ENCODE measurements at regions not wholly inside any gene's neighbourhood (a gene's known extent, or its start where the extent isn't known, plus 50 kb on each side); places are given as distances from the start of the nearest gene placed in this dataset.

DNA sequence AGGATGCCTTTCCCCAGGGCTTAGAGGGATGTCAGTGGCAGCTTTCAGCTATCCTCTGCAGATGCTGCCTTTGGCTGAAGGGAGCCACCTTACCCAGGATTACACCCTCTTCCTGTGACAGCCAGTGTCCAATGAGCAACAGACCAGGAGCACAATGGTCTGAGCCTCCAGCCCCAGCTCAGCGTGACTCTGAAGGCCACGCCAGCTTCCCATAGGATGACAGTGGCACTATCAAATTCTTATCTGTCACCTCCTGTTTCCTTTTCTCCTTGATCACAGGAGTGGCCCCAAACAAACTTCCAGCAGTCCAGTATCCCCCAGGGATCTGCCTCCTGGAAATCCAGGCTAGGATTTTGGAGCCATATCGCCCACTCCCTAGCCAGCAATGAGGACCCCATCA, 226.9 kb downstream of the SETD4 start:
- Histone ChIP-seq H3K27me3 (ENCODE audit: control insufficient read depth in 2 of 2, insufficient read depth in 2 of 2, low read length in 2 of 2) (no peaks in the 10 kb centered on the region), H3K4me3 (ENCODE audit: low read length) (no peak overlapping the region), H3K27ac (ENCODE audit: low read depth, low read length) (no peak overlapping the region), H3K36me3 (ENCODE audit: control insufficient read depth in 2 of 3, insufficient read depth in 3 of 3, low read length in 3 of 3) (no peaks in the 10 kb centered on the region), H3K9me3 (ENCODE audit: control insufficient read depth in 2 of 3, low read length in 3 of 3) (no peaks in the 10 kb centered on the region), H3K4me1 (ENCODE audit: control insufficient read depth in 2 of 2, insufficient read depth in 2 of 2, low read length in 2 of 2) (peaks cover 0 to 2% of the 10 kb centered on the region in 2 donors)
- intact Hi-C loops (cut with micrococcal nuclease) = loop anchor here in 1 of 2 donors (10.0 kb wide), 1 partner anchor 949 kb away; no protein-coding TSS in a partner anchor
- POLR2A ChIA-PET = no interaction called here
- Mint-ChIP-seq H3K4me3 (no peak overlapping the region), H3K4me1 (peaks cover 4 to 27% (median 15%) of the 10 kb centered on the region in 7 donors), H3K9me3 (peaks cover 0 to 5% (median 0%) of the 10 kb centered on the region in 11 donors), H3K27ac (no peak overlapping the region), H3K36me3 (peaks cover 0 to 3% (median 0%) of the 10 kb centered on the region in 5 donors), H3K27me3 (peaks cover 0 to 31% (median 18%) of the 10 kb centered on the region in 5 donors)
- ATAC-seq = no peak
- DNase-seq = no peak
- CTCF ChIA-PET = no interaction called here

DNA sequence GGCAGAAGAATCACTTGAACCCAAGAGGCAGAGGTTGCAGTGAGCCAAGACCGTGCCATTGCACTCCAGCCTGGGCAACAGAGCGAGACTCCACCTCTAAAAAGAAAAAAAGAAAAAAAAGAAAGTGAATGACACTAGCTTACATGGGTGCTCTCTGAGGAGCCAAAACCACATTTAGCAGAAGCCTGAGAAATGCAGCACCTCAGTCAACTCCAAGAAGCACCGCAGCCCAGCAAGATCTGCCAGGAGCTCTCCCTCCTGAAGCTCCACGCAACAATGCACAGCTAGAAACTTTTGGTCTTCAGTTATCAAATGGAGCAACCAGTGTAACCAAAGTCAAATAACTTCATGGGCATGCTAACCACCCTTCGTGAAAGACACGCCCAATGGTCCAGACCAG, 229.1 kb downstream of the SETD4 start:
- ChIA-PET POLR2A (no interaction called here), CTCF (interaction anchor here (0.6 kb wide), 1 partner anchor 22 kb away, joined by 4 read pairs; no protein-coding TSS in a partner anchor)
- H3K27ac ChIP-seq (ENCODE audit: low read depth, low read length) = no peak overlapping the region
- Mint-ChIP-seq H3K36me3 (peaks cover 0 to 3% (median 0%) of the 10 kb centered on the region in 5 donors), H3K27me3 (peaks cover 0 to 33% (median 20%) of the 10 kb centered on the region in 5 donors), H3K4me1 (peaks cover 4 to 22% (median 12%) of the 10 kb centered on the region in 7 donors), H3K27ac (no peak overlapping the region), H3K9me3 (peaks cover 0 to 5% (median 0%) of the 10 kb centered on the region in 11 donors), H3K4me3 (no peak overlapping the region)
- H3K36me3 ChIP-seq (ENCODE audit: control insufficient read depth in 2 of 3, insufficient read depth in 3 of 3, low read length in 3 of 3) = no peaks in the 10 kb centered on the region
- no peak overlapping the region for H3K4me3 ChIP-seq (ENCODE audit: low read length)
- ATAC-seq = no peak
- intact Hi-C loops (cut with micrococcal nuclease) = loop anchor here in 1 of 2 donors (10.0 kb wide), 1 partner anchor 946 kb away; no protein-coding TSS in a partner anchor
- no peak for DNase-seq
- no peaks in the 10 kb centered on the region for H3K27me3 ChIP-seq (ENCODE audit: control insufficient read depth in 2 of 2, insufficient read depth in 2 of 2, low read length in 2 of 2)
- H3K4me1 ChIP-seq (ENCODE audit: control insufficient read depth in 2 of 2, insufficient read depth in 2 of 2, low read length in 2 of 2) = no peaks in the 10 kb centered on the region
- H3K9me3 ChIP-seq (ENCODE audit: control insufficient read depth in 2 of 3, low read length in 3 of 3) = no peaks in the 10 kb centered on the region

- Histone ChIP-seq H3K27me3 (ENCODE audit: control insufficient read depth in 2 of 2, insufficient read depth in 2 of 2, low read length in 2 of 2) (no peaks in the 10 kb centered on the region), H3K9me3 (ENCODE audit: control insufficient read depth in 2 of 3, low read length in 3 of 3) (no peaks in the 10 kb centered on the region), H3K4me1 (ENCODE audit: control insufficient read depth in 2 of 2, insufficient read depth in 2 of 2, low read length in 2 of 2) (no peaks in the 10 kb centered on the region), H3K4me3 (ENCODE audit: low read length) (no peak overlapping the region), H3K36me3 (ENCODE audit: control insufficient read depth in 2 of 3, insufficient read depth in 3 of 3, low read length in 3 of 3) (no peaks in the 10 kb centered on the region), H3K27ac (ENCODE audit: low read depth, low read length) (no peak overlapping the region)
- peaks cover 0 to 3% (median 0%) of the 10 kb centered on the region in 11 donors for H3K9me3 Mint-ChIP-seq
- ChIA-PET POLR2A (no interaction called here), CTCF (interaction anchor here (1.2 kb wide), 1 partner anchor 10 kb away, joined by 6 read pairs; no protein-coding TSS in a partner anchor)
- DNase-seq (no peak), ATAC-seq (no peak)
- no peak overlapping the region for H3K4me3 Mint-ChIP-seq
- H3K27me3 Mint-ChIP-seq = peaks cover 1 to 30% (median 21%) of the 10 kb centered on the region in 5 donors
- intact Hi-C loops (cut with micrococcal nuclease) = no loop called here
- H3K27ac Mint-ChIP-seq = peak overlapping the region in 1 of 9 donors; percentile 2
- H3K36me3 Mint-ChIP-seq = peaks cover 0 to 3% (median 0%) of the 10 kb centered on the region in 5 donors
- peaks cover 2 to 15% (median 12%) of the 10 kb centered on the region in 7 donors for H3K4me1 Mint-ChIP-seq
Observed at GRCh38 chr21:35829067-35829466, 231.3 kb downstream of the SETD4 start.

GRCh38 chr21:35828161-35828560, 232.2 kb downstream of the SETD4 start:
- peaks cover 0 to 3% (median 0%) of the 10 kb centered on the region in 5 donors for H3K36me3 Mint-ChIP-seq
- DNase-seq (no peak), ATAC-seq (no peak)
- CTCF ChIA-PET = no interaction called here
- peaks cover 10 to 31% (median 28%) of the 10 kb centered on the region in 5 donors for H3K27me3 Mint-ChIP-seq
- no peak overlapping the region for H3K4me3 Mint-ChIP-seq
- Histone ChIP-seq H3K4me1 (ENCODE audit: control insufficient read depth in 2 of 2, insufficient read depth in 2 of 2, low read length in 2 of 2) (no peaks in the 10 kb centered on the region), H3K27me3 (ENCODE audit: control insufficient read depth in 2 of 2, insufficient read depth in 2 of 2, low read length in 2 of 2) (no peaks in the 10 kb centered on the region), H3K4me3 (ENCODE audit: low read length) (no peak overlapping the region), H3K9me3 (ENCODE audit: control insufficient read depth in 2 of 3, low read length in 3 of 3) (no peaks in the 10 kb centered on the region), H3K36me3 (ENCODE audit: control insufficient read depth in 2 of 3, insufficient read depth in 3 of 3, low read length in 3 of 3) (no peaks in the 10 kb centered on the region), H3K27ac (ENCODE audit: low read depth, low read length) (no peak overlapping the region)
- intact Hi-C loops (cut with micrococcal nuclease) = no loop called here
- H3K4me1 Mint-ChIP-seq = peaks cover 0 to 13% (median 11%) of the 10 kb centered on the region in 7 donors
- POLR2A ChIA-PET = no interaction called here
- H3K9me3 Mint-ChIP-seq = peaks cover 0 to 3% (median 0%) of the 10 kb centered on the region in 11 donors
- H3K27ac Mint-ChIP-seq = no peak overlapping the region

GRCh38 chr21:35827004-35827403, 233.3 kb downstream of the SETD4 start:
- DNase-seq = no peak
- no peak overlapping the region for H3K4me3 ChIP-seq (ENCODE audit: low read length)
- H3K9me3 Mint-ChIP-seq = peaks cover 0 to 5% (median 1%) of the 10 kb centered on the region in 11 donors
- POLR2A ChIA-PET = no interaction called here
- peaks cover 0 to 13% (median 11%) of the 10 kb centered on the region in 7 donors for H3K4me1 Mint-ChIP-seq
- peaks cover 11 to 31% (median 29%) of the 10 kb centered on the region in 5 donors for H3K27me3 Mint-ChIP-seq
- H3K27ac ChIP-seq (ENCODE audit: low read depth, low read length) = no peak overlapping the region
- H3K4me3 Mint-ChIP-seq = no peak overlapping the region
- no peak overlapping the region for H3K27ac Mint-ChIP-seq
- H3K9me3 ChIP-seq (ENCODE audit: control insufficient read depth in 2 of 3, low read length in 3 of 3) = no peaks in the 10 kb centered on the region
- ATAC-seq = no peak
- H3K36me3 Mint-ChIP-seq = peaks cover 0 to 3% (median 0%) of the 10 kb centered on the region in 5 donors
- H3K36me3 ChIP-seq (ENCODE audit: control insufficient read depth in 2 of 3, insufficient read depth in 3 of 3, low read length in 3 of 3) = no peaks in the 10 kb centered on the region
- H3K4me1 ChIP-seq (ENCODE audit: control insufficient read depth in 2 of 2, insufficient read depth in 2 of 2, low read length in 2 of 2) = no peaks in the 10 kb centered on the region
- H3K27me3 ChIP-seq (ENCODE audit: control insufficient read depth in 2 of 2, insufficient read depth in 2 of 2, low read length in 2 of 2) = no peaks in the 10 kb centered on the region
- intact Hi-C loops (cut with micrococcal nuclease) = no loop called here
- CTCF ChIA-PET = no interaction called here

DNA sequence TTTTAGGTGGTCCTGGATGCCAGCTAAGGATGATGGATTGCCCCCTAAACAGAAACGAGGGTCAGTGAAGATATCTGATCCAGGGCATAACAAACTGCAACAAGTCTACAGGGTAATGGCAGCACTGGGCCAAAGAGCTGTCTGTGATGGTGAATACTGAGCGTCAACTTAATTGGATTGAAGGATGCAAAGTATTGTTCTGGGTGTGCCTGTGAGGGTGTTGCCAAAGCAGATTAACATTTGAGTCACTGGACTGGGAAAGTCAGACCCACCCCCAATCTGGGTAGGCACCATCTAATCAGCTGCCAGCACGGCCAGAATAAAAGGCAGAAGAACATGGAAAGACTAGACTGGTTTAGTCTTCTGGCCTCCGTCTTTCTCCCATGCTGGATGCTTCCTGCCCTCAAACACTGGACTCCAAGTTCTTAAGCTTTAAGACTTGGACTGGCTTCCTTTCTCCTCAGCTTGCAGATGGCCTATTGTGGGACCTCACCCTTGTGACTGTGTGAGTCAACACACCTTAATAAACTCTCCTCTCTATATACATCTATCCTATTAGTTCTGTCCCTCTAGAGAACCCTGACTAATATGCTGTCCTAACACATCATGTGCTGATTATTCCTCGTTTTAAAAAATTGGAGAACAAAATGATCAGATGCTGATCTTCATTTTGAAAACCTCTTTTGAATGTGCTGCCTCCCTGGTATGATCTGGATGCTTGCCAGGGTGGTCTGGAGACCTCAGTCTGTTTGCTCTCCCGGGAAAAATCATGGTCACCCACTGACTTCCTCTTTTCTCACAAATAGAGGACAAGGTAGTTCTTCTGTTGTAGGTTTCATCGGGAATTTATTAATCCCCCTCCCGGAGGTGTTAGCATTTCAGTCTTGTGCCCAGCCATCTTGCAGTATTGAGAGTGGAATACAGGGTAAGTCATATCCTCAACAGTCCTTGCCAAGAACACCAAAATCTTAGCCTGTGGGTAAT, 234.7 kb downstream of the SETD4 start:
- Histone ChIP-seq H3K4me1 (ENCODE audit: control insufficient read depth in 2 of 2, insufficient read depth in 2 of 2, low read length in 2 of 2) (no peaks in the 10 kb centered on the region), H3K4me3 (ENCODE audit: low read length) (no peak overlapping the region), H3K36me3 (ENCODE audit: control insufficient read depth in 2 of 3, insufficient read depth in 3 of 3, low read length in 3 of 3) (no peaks in the 10 kb centered on the region), H3K27ac (ENCODE audit: low read depth, low read length) (no peak overlapping the region), H3K9me3 (ENCODE audit: control insufficient read depth in 2 of 3, low read length in 3 of 3) (no peaks in the 10 kb centered on the region), H3K27me3 (ENCODE audit: control insufficient read depth in 2 of 2, insufficient read depth in 2 of 2, low read length in 2 of 2) (no peaks in the 10 kb centered on the region)
- Mint-ChIP-seq H3K4me1 (peaks cover 0 to 13% (median 11%) of the 10 kb centered on the region in 7 donors), H3K36me3 (peaks cover 0 to 1% (median 0%) of the 10 kb centered on the region in 5 donors), H3K4me3 (no peak overlapping the region), H3K27ac (no peak overlapping the region), H3K27me3 (peaks cover 11 to 28% (median 24%) of the 10 kb centered on the region in 5 donors), H3K9me3 (peaks cover 0 to 7% (median 0%) of the 10 kb centered on the region in 11 donors)
- DNase-seq (no peak), ATAC-seq (no peak)
- ChIA-PET CTCF (no interaction called here), POLR2A (no interaction called here)
- intact Hi-C loops (cut with micrococcal nuclease) = no loop called here
